ENCODE measurements at regions not wholly inside any gene's neighbourhood (a gene's known extent, or its start where the extent isn't known, plus 50 kb on each side); places are given as distances from the start of the nearest gene placed in this dataset.

DNA sequence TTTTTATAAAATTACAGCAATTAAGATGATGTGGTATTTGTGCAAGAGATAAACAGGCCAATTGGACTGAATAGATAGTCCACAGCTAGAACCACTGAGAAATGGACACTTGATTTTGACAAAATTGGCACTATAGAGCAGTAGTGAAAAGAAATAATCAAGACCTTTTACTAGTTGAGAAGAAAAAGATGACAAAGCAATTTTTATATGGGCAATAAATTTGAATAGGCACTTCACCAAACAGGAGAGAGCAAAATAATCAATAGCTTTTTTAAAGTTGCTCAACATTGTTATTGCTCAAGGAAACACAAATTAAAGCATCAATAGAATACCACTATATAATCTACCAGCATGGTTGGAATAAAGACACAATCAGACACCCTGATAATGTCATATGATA lies 193.5 kb upstream of the FTMT start:
- TF ChIP-seq POLR2A (IDR thresholded peaks at IDR 0.05): no peak
- TF ChIP-seq, protein P1, sequence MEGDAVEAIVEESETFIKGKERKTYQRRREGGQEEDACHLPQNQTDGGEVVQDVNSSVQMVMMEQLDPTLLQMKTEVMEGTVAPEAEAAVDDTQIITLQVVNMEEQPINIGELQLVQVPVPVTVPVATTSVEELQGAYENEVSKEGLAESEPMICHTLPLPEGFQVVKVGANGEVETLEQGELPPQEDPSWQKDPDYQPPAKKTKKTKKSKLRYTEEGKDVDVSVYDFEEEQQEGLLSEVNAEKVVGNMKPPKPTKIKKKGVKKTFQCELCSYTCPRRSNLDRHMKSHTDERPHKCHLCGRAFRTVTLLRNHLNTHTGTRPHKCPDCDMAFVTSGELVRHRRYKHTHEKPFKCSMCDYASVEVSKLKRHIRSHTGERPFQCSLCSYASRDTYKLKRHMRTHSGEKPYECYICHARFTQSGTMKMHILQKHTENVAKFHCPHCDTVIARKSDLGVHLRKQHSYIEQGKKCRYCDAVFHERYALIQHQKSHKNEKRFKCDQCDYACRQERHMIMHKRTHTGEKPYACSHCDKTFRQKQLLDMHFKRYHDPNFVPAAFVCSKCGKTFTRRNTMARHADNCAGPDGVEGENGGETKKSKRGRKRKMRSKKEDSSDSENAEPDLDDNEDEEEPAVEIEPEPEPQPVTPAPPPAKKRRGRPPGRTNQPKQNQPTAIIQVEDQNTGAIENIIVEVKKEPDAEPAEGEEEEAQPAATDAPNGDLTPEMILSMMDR (IDR thresholded peaks at IDR 0.05): no peak
